ENCODE measurements at regions not wholly inside any gene's neighbourhood (a gene's known extent, or its start where the extent isn't known, plus 50 kb on each side); places are given as distances from the start of the nearest gene placed in this dataset.
A peak's percentile ranks its signal among the peaks of the same experiment; 100 is the strongest.
"Not testable (repeated sequence)": the region's sequence is repeated elsewhere in the genome, so short reads cannot be mapped to it uniquely, and the experiment has no call there.

GRCh38 chr9:63804205-63804604 is 1480.8 kb downstream of the FOXD4L5 start:
- DNase-seq = not testable (repeated sequence)

- not testable (repeated sequence) for DNase-seq
These were observed 1490.8 kb downstream of the FOXD4L5 start for GRCh38 chr9:63794081-63794685.

- not testable (repeated sequence) for DNase-seq
These were observed 1497.6 kb downstream of the FOXD4L5 start for GRCh38 chr9:63787454-63787853.

DNA sequence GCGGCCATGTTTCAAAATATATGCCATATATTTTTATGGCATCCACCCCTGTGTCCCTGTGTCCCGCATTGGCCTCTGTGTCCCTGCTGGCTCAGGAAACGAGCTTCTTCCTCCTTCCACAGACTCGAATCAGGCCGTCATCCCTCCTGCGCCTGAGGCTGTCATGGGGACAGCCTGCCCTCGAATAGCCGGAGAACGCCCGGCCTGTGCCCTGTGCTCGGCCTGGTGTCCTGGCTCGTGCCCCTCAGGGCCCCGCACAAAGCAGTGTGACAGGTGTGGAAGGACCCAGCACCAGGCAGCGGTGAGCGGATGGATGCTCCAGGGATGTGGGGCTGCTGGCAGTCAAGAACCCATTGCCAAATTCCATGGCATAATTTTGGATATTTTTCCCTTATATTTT is 1500.0 kb downstream of the FOXD4L5 start:
- DNase-seq = not testable (repeated sequence)

GRCh38 chr9:63784421-63784820 is 1500.6 kb downstream of the FOXD4L5 start:
- DNase-seq = not testable (repeated sequence)

DNA sequence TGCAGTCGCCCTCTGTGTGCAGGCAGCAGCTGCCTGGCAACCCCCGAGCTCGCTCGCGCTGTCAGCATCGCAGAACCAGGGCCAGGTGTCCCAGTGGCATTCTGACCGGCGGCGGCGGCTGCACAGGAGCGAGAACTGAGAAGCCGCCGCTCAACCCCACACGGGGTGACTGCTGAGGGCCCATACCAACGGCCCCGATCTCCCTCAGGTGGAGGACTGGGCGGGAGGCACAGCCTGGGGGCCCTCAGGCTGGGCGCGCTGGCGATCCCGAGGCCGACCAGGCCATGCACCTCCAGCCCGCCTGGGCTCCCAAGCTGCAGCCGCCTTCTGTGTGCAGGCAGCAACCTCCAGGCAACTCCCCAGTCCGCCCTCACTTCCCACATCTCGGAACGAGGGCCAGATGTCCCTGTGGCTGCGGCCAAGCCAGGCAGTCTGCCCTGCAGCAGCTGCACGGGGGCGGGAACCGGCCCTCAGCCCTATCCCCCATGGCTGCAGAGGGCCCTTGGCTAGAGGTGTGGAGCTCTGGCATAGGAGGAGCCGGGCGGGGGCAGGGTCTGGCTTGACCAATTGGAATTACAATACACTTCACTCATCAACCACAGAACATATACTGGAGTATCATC is 1503.1 kb downstream of the FOXD4L5 start:
- DNase-seq = not testable (repeated sequence)

DNA sequence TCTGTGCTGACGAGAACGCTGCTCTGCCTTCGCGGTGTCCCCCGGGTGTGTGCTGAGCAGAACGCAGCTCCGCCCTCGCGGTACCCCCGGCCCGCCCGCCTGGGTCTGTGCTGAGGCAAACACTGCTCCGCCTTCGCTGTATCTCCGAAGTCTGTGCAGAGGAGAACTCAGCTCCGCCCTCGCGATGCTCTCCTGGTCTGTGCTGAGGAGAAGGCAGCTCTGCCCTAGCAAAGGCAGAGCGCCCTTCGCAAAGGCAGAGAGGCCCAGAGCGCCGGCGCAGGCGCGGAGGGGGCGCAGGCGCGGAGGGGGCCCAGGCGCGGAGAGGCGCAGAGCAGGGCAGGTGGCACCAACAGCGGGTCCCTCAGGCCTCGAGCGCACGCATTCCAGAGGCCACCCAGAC is 1503.6 kb downstream of the FOXD4L5 start:
- peak; percentile 4 for DNase-seq

DNA sequence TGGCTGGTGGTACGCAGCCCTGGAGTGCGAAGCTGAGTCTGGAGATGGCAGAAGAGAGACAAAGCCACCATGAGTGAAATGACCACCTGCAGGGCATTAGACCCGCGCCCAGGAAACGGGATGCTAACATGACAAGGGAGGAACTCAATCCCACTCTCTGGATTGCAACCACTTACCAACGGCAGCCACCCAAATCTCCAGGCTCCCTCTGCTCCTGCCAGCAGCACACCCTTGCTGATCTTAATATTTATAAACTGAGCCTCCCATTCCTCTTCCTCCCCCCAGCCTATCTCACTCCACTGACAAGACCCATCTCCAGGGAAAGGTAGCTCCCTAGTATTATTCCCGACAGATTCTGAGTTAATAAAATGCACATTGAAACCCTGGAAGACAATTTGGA is 1508.8 kb downstream of the FOXD4L5 start:
- not testable (repeated sequence) for DNase-seq

DNA sequence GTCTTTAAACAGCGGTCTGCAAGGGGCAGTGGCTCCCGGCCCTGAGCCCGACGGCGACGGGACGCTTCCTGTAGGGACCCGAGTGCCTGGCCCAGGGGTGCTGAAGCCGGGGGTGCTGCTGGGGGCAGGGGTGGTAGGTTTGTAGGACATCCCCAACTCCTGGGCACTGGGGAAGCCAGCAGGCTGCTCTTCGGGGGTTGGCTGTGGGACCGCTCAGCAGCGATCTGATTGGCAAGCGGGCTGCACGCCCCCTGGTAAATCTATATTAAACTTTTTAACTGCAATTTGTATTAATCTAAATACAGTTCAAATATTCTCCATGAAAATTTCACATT is 1510.0 kb downstream of the FOXD4L5 start:
- not testable (repeated sequence) for DNase-seq

DNA sequence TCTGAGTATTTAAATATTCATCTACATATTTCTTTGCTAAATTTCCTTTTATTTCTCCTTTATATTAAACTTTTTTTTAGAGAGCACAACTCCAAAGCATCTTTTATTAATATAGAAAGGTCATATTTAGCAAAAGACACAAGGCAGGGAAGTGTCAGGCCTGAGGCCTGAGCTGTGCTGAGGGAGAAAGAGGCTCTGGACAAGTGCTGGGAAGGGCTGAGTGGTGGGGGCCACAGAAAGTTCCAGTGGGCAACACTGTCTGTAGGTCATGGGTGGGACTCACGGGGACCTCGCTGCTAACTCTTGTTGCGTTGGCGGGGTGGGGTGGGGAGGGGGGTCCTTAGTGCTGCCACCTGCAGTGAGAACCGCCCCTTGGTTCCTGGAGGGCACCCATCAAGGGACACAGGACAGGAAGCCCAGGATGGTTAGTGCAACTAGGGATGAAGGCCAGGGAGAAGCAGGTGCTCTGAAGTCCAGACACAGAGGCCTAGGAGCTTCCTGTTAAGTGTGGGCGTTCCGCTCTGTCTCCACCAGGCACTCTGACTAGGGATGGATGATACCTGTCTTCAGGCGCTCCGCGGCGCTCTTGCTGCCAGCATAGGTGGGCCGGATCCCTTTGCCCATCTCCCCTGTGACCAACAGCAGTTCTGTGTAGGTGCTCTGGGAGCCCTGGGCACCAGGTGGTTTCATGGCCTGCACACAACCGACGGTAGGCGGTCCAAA is 1510.5 kb downstream of the FOXD4L5 start:
- not testable (repeated sequence) for DNase-seq

GRCh38 chr9:63762230-63762629 is 1522.8 kb downstream of the FOXD4L5 start:
- DNase-seq = not testable (repeated sequence)

GRCh38 chr9:63729021-63729420 is 1556.0 kb downstream of the FOXD4L5 start:
- not testable (repeated sequence) for DNase-seq

DNA sequence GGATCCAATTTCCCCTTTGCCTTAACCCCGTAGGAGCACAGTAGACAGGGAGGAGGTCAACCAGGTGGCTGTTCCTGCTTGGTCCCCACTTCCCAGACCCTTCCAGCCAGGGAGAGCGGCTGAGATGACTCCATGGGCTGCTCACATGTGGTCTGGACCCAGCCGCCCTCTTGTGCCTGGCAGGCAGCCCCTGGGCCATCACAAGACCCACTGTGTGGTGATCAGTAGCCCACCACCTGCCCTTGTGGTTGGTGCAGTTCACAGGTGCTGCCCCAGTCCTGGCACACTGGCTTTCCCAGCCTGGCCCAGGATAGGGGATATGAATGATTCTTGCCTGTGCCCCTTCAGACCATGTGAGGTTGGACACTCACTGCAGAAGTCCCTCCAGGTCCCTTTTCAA is 1556.7 kb downstream of the FOXD4L5 start:
- DNase-seq = no peak

GRCh38 chr9:63708285-63708684 is 1576.7 kb downstream of the FOXD4L5 start:
- not testable (repeated sequence) for DNase-seq

DNA sequence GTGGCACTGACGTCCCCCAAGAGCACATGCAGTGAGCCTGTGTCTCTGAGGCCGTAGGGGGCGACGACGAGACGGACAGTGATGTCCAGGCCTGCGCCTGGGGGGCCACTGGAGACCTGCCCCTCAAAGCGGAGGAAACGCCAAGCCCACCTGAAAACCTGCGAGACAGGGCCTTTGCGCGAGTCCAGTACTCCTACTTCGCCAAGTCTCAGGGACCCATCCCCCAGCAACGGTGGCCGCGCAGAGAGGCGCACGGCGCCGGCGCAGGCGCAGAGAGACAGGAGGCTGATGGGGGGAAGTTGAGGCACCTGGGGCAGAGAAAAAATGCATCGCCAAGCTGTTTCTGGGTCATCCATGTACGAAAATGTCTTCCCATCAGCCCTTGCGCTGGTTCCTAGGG is 1580.6 kb downstream of the FOXD4L5 start:
- DNase-seq = not testable (repeated sequence)

DNA sequence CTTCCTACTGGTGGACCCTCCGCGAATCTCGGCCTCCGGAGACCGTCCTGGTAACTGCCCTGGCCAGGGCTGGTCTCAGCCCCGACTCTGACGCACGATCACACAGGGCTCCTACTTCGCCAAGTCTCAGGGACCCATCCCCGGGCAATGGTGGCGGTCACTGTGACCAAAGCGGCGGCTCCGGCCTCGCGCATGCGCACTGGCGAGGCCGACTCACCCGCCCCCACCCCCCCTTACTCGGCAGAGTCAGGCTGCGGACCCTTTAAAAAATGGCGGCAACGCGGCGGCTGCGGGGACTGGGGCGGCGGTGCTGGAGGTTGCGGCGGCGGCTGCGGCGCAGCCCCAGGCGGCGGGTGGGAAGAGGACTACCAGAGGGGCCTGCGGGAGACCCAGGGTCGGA is 1581.3 kb downstream of the FOXD4L5 start:
- DNase-seq = not testable (repeated sequence)

DNA sequence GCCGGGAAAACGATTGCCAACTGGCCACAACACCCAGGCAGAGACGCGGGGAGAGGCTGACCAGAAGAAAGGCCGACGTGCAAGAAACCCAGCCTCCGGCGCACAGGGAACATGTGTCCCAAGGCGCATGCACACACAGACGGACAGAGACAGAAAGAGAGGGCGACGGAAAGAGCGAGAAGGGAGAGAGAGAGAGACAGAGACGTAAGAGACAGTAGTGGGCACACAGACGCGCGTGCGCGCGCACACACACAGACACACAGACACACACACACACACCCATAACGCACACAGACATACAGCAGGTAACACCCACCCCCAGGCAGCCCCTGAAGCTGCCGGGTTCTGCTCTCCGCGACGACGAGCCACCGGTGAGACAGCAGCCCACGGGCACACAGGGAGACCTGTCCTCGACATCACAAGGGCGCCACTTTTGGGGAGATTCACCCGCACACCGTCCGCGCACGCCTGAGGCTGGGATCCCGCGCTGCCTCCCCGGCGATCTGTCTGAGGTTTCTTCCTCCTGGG is 1581.8 kb downstream of the FOXD4L5 start:
- DNase-seq = not testable (repeated sequence)

Measured in stimulated activated CD4-positive, alpha-beta T cell treated with anti-CD3 and anti-CD28 coated beads, Interleukin-15, amount 100 ng/mL, for 24 hours (primary cell).